B cell (primary cell): ENCODE measurements at regions not wholly inside any gene's neighbourhood (a gene's known extent, or its start where the extent isn't known, plus 50 kb on each side); places are given as distances from the start of the nearest gene placed in this dataset.

Experiments
- ATAC-seq: fragments of 200-7000 bp; cut with Tn5 transposase; one replicate; pipeline ENCODE4 v1.10.0; 2021; ENCODE audit warnings: low read depth, mild to moderate bottlenecking, moderate number of reproducible peaks, moderate library complexity
- CTCF ChIA-PET: fragments of 350-600 bp; sonication (Branson Sonifier 250); formaldehyde crosslinking; loops from one replicate; lab custom pipeline; 2021; ENCODE audit warnings: antibody characterized with exemption, inconsistent platforms; lab: Charles Lee
- POLR2A ChIA-PET: fragments of 350-600 bp; sonication (Branson Sonifier 250); formaldehyde crosslinking; loops from one replicate; lab custom pipeline; 2021; ENCODE audit warnings: antibody characterized with exemption; lab: Charles Lee
- DNase-seq: peaks from one replicate; pipeline ENCODE4 v3.0.0; 2013
- H2AFZ ChIP-seq: 2 replicates; pipeline ENCODE4 v1.6.1; 2012; ENCODE audit warnings: mild to moderate bottlenecking, low read depth, low read length; ENCODE audit not compliant: insufficient read depth, poor library complexity, severe bottlenecking
- H3K27ac ChIP-seq, 2 donors: 1 replicate in 1 of 2; 2 replicates in 1 of 2; pipeline ENCODE4 v1.5.1; 2012 to 2013; ENCODE audit warnings: low read length in 2 of 2, mild to moderate bottlenecking in 2 of 2, moderate library complexity in 1 of 2
- H3K27me3 ChIP-seq, 4 experiments: fragments of 200-600 bp in 1 of 4; sonication (generic) in 1 of 4; replicated peaks in 1 of 4; 1 replicate in 2 of 4; 2 replicates in 2 of 4; pipeline versions ENCODE4 v1.6.1 to v1.7.0; 2013 to 2016; ENCODE audit warnings: low read length in 3 of 4, mild to moderate bottlenecking in 2 of 4, mixed read lengths in 1 of 4, moderate library complexity in 1 of 4; ENCODE audit not compliant: insufficient read depth in 4 of 4, control insufficient read depth in 3 of 4; ENCODE audit errors: control extremely low read depth in 1 of 4
- H3K36me3 ChIP-seq, 2 experiments: replicated peaks in 1 of 2; 1 replicate in 1 of 2; 2 replicates in 1 of 2; pipeline versions ENCODE4 v1.6.1 to v1.7.1; 2013; ENCODE audit warnings: low read length in 1 of 2; ENCODE audit not compliant: insufficient read depth in 2 of 2, control insufficient read depth in 1 of 2; ENCODE audit errors: control extremely low read depth in 1 of 2, extremely low read depth in 1 of 2
- H3K4me1 ChIP-seq, 2 donors: fragments of 200-600 bp in 1 of 2; sonication (generic) in 1 of 2; 1 replicate in 1 of 2; 2 replicates in 1 of 2; pipeline versions ENCODE4 v1.5.1 to v1.6.1; 2013 to 2017; ENCODE audit warnings: low read length in 2 of 2; ENCODE audit not compliant: control insufficient read depth in 2 of 2, insufficient read depth in 2 of 2
- H3K4me2 ChIP-seq: replicated peaks from 2 replicates; pipeline ENCODE3; 2012; ENCODE audit warnings: mild to moderate bottlenecking, low read depth, low read length; ENCODE audit not compliant: poor library complexity, severe bottlenecking
- H3K4me3 ChIP-seq, 5 experiments: fragments of 200-600 bp in 1 of 5; sonication (generic) in 1 of 5; 1 replicate in 3 of 5; 2 replicates in 2 of 5; pipeline versions ENCODE4 v1.5.1 to v1.7.0; 2011 to 2016; ENCODE audit warnings: low read length in 4 of 5, mild to moderate bottlenecking in 4 of 5, low read depth in 2 of 5, control low read depth in 1 of 5, moderate library complexity in 1 of 5; ENCODE audit not compliant: insufficient read depth in 1 of 5; ENCODE audit errors: control extremely low read depth in 1 of 5, extremely low read depth in 1 of 5
- H3K79me2 ChIP-seq: fragments of 200-600 bp; sonication (generic); one replicate; pipeline ENCODE4 v1.6.0; 2016; ENCODE audit warnings: low read length; ENCODE audit not compliant: control insufficient read depth, insufficient read depth
- H3K9ac ChIP-seq: fragments of 200-600 bp; sonication (generic); 2 replicates; pipeline ENCODE4 v1.6.1; 2017; ENCODE audit warnings: mild to moderate bottlenecking, low read length, moderate library complexity
- H3K9me3 ChIP-seq, 3 donors: one replicate each; pipeline versions ENCODE4 v1.6.1 to v1.7.1; 2013; ENCODE audit warnings: low read length in 2 of 3; ENCODE audit not compliant: control insufficient read depth in 2 of 3, insufficient read depth in 1 of 3; ENCODE audit errors: control extremely low read depth in 1 of 3
- H4K20me1 ChIP-seq: 2 replicates; pipeline ENCODE4 v1.6.0; 2012; ENCODE audit warnings: mild to moderate bottlenecking, low read length; ENCODE audit not compliant: insufficient read depth, control insufficient read depth, poor library complexity, severe bottlenecking
- H3K27ac Mint-ChIP-seq: one replicate; pipeline ENCODE4 v1.8.0; 2021; ENCODE audit warnings: mixed read lengths
- H3K27me3 Mint-ChIP-seq: one replicate; pipeline ENCODE4 v1.8.0; 2021; ENCODE audit warnings: mixed read lengths
- H3K4me1 Mint-ChIP-seq: one replicate; pipeline ENCODE4 v1.8.0; 2021; ENCODE audit warnings: mixed read lengths
- H3K4me3 Mint-ChIP-seq: one replicate; pipeline ENCODE4 v1.8.0; 2021; ENCODE audit warnings: mixed read lengths
- H3K9me3 Mint-ChIP-seq: one replicate; pipeline ENCODE4 v1.8.0; 2022; ENCODE audit warnings: mixed read lengths; ENCODE audit not compliant: insufficient read depth
- CTCF ChIP-seq: fragments of 200-600 bp; IDR thresholded peaks from one replicate; pipeline ENCODE4 v1.8.0; 2022; ENCODE audit warnings: antibody characterized with exemption, mild to moderate bottlenecking
- EZH2 ChIP-seq: IDR thresholded peaks from 2 replicates; pipeline ENCODE4 v1.6.1; 2012; ENCODE audit warnings: borderline replicate concordance, low read depth, mild to moderate bottlenecking, moderate library complexity, low read length; ENCODE audit not compliant: insufficient read depth, poor library complexity, severe bottlenecking
- whole genome bisulfite sequencing: methylation state at CpG from one replicate; pipeline ENCODE4 v1.1.5; 2013; ENCODE audit warnings: missing lambda C conversion rate; ENCODE audit not compliant: insufficient coverage; 5-methylcytosine and 5-hydroxymethylcytosine counted together
- intact Hi-C: fragments of 100-400 bp; cut with micrococcal nuclease; formaldehyde crosslinking; loops from one replicate; pipeline ENCODE4 v1.10.0; 2022

- no peak overlapping the region for H3K4me3 Mint-ChIP-seq
- ATAC-seq, result no peak
- intact Hi-C loops, result no loop called here
- Histone ChIP-seq H3K9ac (no peak overlapping the region), H2AFZ (no peak overlapping the region), H3K4me2 (no peak overlapping the region), H3K4me1 (no peaks in the 10 kb centered on the region), H3K9me3 (no peaks in the 10 kb centered on the region), H3K79me2 (no peaks in the 10 kb centered on the region), H3K36me3 (no peaks in the 10 kb centered on the region), H4K20me1 (no peaks in the 10 kb centered on the region), H3K4me3 (no peak overlapping the region), H3K27ac (no peak overlapping the region), H3K27me3 (peaks cover 0 to 3% (median under 1%) of the 10 kb centered on the region in 4 experiments)
- WGBS, result 94% methylated on average over 3 of the region's 3 CpGs
- ChIA-PET POLR2A (no interaction called here), CTCF (no interaction called here)
- no peak for DNase-seq
- no peak overlapping the region for H3K27ac Mint-ChIP-seq
- no peaks in the 10 kb centered on the region for H3K4me1 Mint-ChIP-seq
- TF ChIP-seq EZH2 (no peak), CTCF (no peak)
- H3K9me3 Mint-ChIP-seq, result no peaks in the 10 kb centered on the region
- H3K27me3 Mint-ChIP-seq, result peaks cover 23% of the 10 kb centered on the region
Measured at GRCh38 chr3:189108735-189109134, 63.0 kb upstream of the TPRG1 start.

GRCh38 chr3:189109145-189109544 lies 62.6 kb upstream of the TPRG1 start:
- Mint-ChIP-seq H3K27me3 (peaks cover 23% of the 10 kb centered on the region), H3K4me1 (no peaks in the 10 kb centered on the region), H3K4me3 (no peak overlapping the region), H3K27ac (no peak overlapping the region), H3K9me3 (no peaks in the 10 kb centered on the region)
- Histone ChIP-seq H3K9ac (no peak overlapping the region), H2AFZ (no peak overlapping the region), H3K4me1 (no peaks in the 10 kb centered on the region), H3K27me3 (peaks cover 0 to 3% (median under 1%) of the 10 kb centered on the region in 4 experiments), H3K79me2 (no peaks in the 10 kb centered on the region), H4K20me1 (no peaks in the 10 kb centered on the region), H3K4me2 (no peak overlapping the region), H3K4me3 (no peak overlapping the region), H3K27ac (no peak overlapping the region), H3K9me3 (no peaks in the 10 kb centered on the region), H3K36me3 (no peaks in the 10 kb centered on the region)
- WGBS, result 88% methylated on average over 6 of the region's 8 CpGs
- no peak for ATAC-seq
- intact Hi-C loops, result no loop called here
- CTCF ChIA-PET, result no interaction called here
- POLR2A ChIA-PET, result no interaction called here
- TF ChIP-seq CTCF, result no peak
- no peak for TF ChIP-seq EZH2
- DNase-seq, result no peak
